Spleen (tissue), 7 donors: ENCODE measurements at regions not wholly inside any gene's neighbourhood (a gene's known extent, or its start where the extent isn't known, plus 50 kb on each side); places are given as distances from the start of the nearest gene placed in this dataset.

Experiments
- POLR2A ChIP-seq, 3 donors: fragments of 450-650 bp; IDR thresholded peaks; one replicate each; pipeline ENCODE4 v1.5.1; 2017; ENCODE audit warnings: antibody characterized with exemption in 3 of 3, mild to moderate bottlenecking in 1 of 3
- POLR2AphosphoS5 ChIP-seq, 3 donors: sonication (generic); formaldehyde crosslinking; IDR thresholded peaks; one replicate each; pipeline ENCODE4 v1.5.1; 2017; ENCODE audit warnings: antibody characterized with exemption in 3 of 3
- TF ChIP-seq, protein P1 (sequence below), 11 experiments: fragments of 200-600 bp in 7 of 11; fragments of 450-650 bp in 4 of 11; sonication (generic) in 4 of 11; IDR thresholded peaks in 8 of 11; conservative IDR thresholded peaks in 3 of 11; 1 replicate in 7 of 11; 2 replicates in 4 of 11; pipeline versions ENCODE4 v1.4.0 to v1.8.0; 2016 to 2021; ENCODE audit warnings: antibody characterized with exemption in 11 of 11, inconsistent platforms in 4 of 11, mild to moderate bottlenecking in 1 of 11
- donor health status: DM: no; HTN: no; CAD: no; lungs with moderate emphysema.
- donor health status: DM: no; HTN: no; CAD: no.
- donor health status: DM: no; HTN: no; CAD: no.

DNA sequence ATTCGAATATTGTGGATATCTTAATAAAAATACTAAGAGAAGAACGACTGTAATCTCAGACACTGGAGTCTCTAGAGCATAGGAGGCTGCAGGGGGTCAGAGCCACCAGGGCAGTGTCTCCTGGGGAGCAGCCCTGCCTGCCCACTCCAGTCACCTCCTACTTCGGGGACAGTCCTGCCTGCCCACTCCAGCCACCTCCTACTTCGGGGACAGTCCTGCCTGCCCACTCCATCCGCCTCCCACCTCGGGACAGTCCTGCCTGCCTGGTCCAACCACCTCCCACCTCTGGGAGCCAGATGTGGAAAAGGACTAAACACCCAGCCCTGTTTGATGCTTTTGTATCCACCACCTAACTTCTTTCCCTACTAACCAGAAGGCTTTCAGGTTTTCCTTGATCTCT is 350.1 kb upstream of the SMIM21 start:
- TF ChIP-seq, protein P1, sequence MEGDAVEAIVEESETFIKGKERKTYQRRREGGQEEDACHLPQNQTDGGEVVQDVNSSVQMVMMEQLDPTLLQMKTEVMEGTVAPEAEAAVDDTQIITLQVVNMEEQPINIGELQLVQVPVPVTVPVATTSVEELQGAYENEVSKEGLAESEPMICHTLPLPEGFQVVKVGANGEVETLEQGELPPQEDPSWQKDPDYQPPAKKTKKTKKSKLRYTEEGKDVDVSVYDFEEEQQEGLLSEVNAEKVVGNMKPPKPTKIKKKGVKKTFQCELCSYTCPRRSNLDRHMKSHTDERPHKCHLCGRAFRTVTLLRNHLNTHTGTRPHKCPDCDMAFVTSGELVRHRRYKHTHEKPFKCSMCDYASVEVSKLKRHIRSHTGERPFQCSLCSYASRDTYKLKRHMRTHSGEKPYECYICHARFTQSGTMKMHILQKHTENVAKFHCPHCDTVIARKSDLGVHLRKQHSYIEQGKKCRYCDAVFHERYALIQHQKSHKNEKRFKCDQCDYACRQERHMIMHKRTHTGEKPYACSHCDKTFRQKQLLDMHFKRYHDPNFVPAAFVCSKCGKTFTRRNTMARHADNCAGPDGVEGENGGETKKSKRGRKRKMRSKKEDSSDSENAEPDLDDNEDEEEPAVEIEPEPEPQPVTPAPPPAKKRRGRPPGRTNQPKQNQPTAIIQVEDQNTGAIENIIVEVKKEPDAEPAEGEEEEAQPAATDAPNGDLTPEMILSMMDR (IDR thresholded peaks at IDR 0.05 in 8 of 11, conservative IDR thresholded peaks at IDR 0.05 in 3 of 11): no peak
- TF ChIP-seq POLR2A (IDR thresholded peaks at IDR 0.05): no peak
- TF ChIP-seq POLR2AphosphoS5 (IDR thresholded peaks at IDR 0.05): no peak
